Activated CD4-positive, alpha-beta memory T cell treated with anti-CD3 and anti-CD28 coated beads for 36 hours (primary cell): ENCODE measurements at regions not wholly inside any gene's neighbourhood (a gene's known extent, or its start where the extent isn't known, plus 50 kb on each side); places are given as distances from the start of the nearest gene placed in this dataset.

Experiments used
- CTCF ChIA-PET: fragments of 350-600 bp; sonication (Branson Sonifier 250); formaldehyde crosslinking; loops from one replicate; lab custom pipeline; 2021; ENCODE audit warnings: antibody characterized with exemption, inconsistent platforms; lab: Charles Lee
- POLR2A ChIA-PET: fragments of 350-600 bp; sonication (Branson Sonifier 250); formaldehyde crosslinking; loops from one replicate; lab custom pipeline; 2021; ENCODE audit warnings: antibody characterized with exemption; lab: Charles Lee
- DNase-seq: peaks from one replicate; pipeline ENCODE4 v3.0.0-alpha.2; 2020
- H3K27ac Mint-ChIP-seq: one replicate; pipeline ENCODE4 v1.8.0; 2021; ENCODE audit warnings: mixed read lengths
- H3K27me3 Mint-ChIP-seq: one replicate; pipeline ENCODE4 v1.8.0; 2021; ENCODE audit warnings: mixed read lengths
- H3K36me3 Mint-ChIP-seq: one replicate; pipeline ENCODE4 v1.8.0; 2021; ENCODE audit warnings: mixed read lengths
- H3K4me1 Mint-ChIP-seq: one replicate; pipeline ENCODE4 v1.8.0; 2021; ENCODE audit warnings: low read depth, mixed read lengths
- H3K4me3 Mint-ChIP-seq: one replicate; pipeline ENCODE4 v1.8.0; 2021; ENCODE audit warnings: mild to moderate bottlenecking, mixed read lengths
- H3K9me3 Mint-ChIP-seq: one replicate; pipeline ENCODE4 v1.8.0; 2021; ENCODE audit warnings: mixed read lengths
- intact Hi-C: fragments of 100-400 bp; cut with micrococcal nuclease; formaldehyde crosslinking; loops from one replicate; pipeline ENCODE4 v1.15.1; 2023

GRCh38 chr5:103456476-103456875, 106.1 kb downstream of the NUDT12 start:
- H3K4me1 Mint-ChIP-seq, result no peaks in the 10 kb centered on the region
- DNase-seq, result no peak
- no peak overlapping the region for H3K27ac Mint-ChIP-seq
- H3K27me3 Mint-ChIP-seq, result peaks cover 2% of the 10 kb centered on the region
- CTCF ChIA-PET, result no interaction called here
- H3K4me3 Mint-ChIP-seq, result no peak overlapping the region
- no peaks in the 10 kb centered on the region for H3K36me3 Mint-ChIP-seq
- H3K9me3 Mint-ChIP-seq, result no peaks in the 10 kb centered on the region
- POLR2A ChIA-PET, result no interaction called here
- intact Hi-C loops, result no loop called here

GRCh38 chr5:103455796-103456195, 106.8 kb downstream of the NUDT12 start:
- intact Hi-C loops, result no loop called here
- H3K9me3 Mint-ChIP-seq, result no peaks in the 10 kb centered on the region
- no peak for DNase-seq
- POLR2A ChIA-PET, result no interaction called here
- no peak overlapping the region for H3K27ac Mint-ChIP-seq
- H3K27me3 Mint-ChIP-seq, result peaks cover 2% of the 10 kb centered on the region
- no peaks in the 10 kb centered on the region for H3K36me3 Mint-ChIP-seq
- CTCF ChIA-PET, result no interaction called here
- no peaks in the 10 kb centered on the region for H3K4me1 Mint-ChIP-seq
- H3K4me3 Mint-ChIP-seq, result no peak overlapping the region

GRCh38 chr5:103454770-103455169, 107.8 kb downstream of the NUDT12 start:
- CTCF ChIA-PET, result no interaction called here

GRCh38 chr5:103452666-103453065, 109.9 kb downstream of the NUDT12 start:
- H3K4me1 Mint-ChIP-seq, result no peaks in the 10 kb centered on the region
- H3K36me3 Mint-ChIP-seq, result no peaks in the 10 kb centered on the region
- no peak for DNase-seq
- intact Hi-C loops, result no loop called here
- H3K4me3 Mint-ChIP-seq, result no peak overlapping the region
- H3K27ac Mint-ChIP-seq, result no peak overlapping the region
- H3K9me3 Mint-ChIP-seq, result no peaks in the 10 kb centered on the region
- POLR2A ChIA-PET, result no interaction called here
- H3K27me3 Mint-ChIP-seq, result peaks cover 2% of the 10 kb centered on the region
- CTCF ChIA-PET, result interaction anchor here (1.1 kb wide), 1 partner anchor 11 kb away, joined by 3 read pairs; no protein-coding TSS in a partner anchor

More at GRCh38 chr5:103454770-103455169, 107.8 kb downstream of the NUDT12 start:
- intact Hi-C loops, result no loop called here
- Mint-ChIP-seq H3K4me1 (no peaks in the 10 kb centered on the region), H3K4me3 (no peak overlapping the region), H3K36me3 (no peaks in the 10 kb centered on the region), H3K27ac (no peak overlapping the region), H3K27me3 (peaks cover 2% of the 10 kb centered on the region), H3K9me3 (no peaks in the 10 kb centered on the region)
- DNase-seq, result no peak
- POLR2A ChIA-PET, result no interaction called here

GRCh38 chr5:103452089-103452488, 110.5 kb downstream of the NUDT12 start:
- Mint-ChIP-seq H3K36me3 (no peaks in the 10 kb centered on the region), H3K27ac (no peak overlapping the region), H3K4me1 (no peaks in the 10 kb centered on the region), H3K9me3 (no peaks in the 10 kb centered on the region), H3K4me3 (no peak overlapping the region), H3K27me3 (peaks cover 2% of the 10 kb centered on the region)
- CTCF ChIA-PET, result interaction anchor here (1.1 kb wide), 1 partner anchor 10 kb away, joined by 3 read pairs; no protein-coding TSS in a partner anchor
- intact Hi-C loops, result no loop called here
- no peak for DNase-seq
- POLR2A ChIA-PET, result no interaction called here

GRCh38 chr5:103451261-103451660, 111.3 kb downstream of the NUDT12 start:
- Mint-ChIP-seq H3K4me3 (no peak overlapping the region), H3K27me3 (no peaks in the 10 kb centered on the region), H3K36me3 (no peaks in the 10 kb centered on the region), H3K9me3 (no peaks in the 10 kb centered on the region), H3K27ac (no peak overlapping the region), H3K4me1 (no peaks in the 10 kb centered on the region)
- no peak for DNase-seq
- ChIA-PET CTCF (no interaction called here), POLR2A (no interaction called here)
- intact Hi-C loops, result no loop called here

GRCh38 chr5:103450333-103451061, 112.1 kb downstream of the NUDT12 start:
- ChIA-PET POLR2A (no interaction called here), CTCF (no interaction called here)
- no peak overlapping the region for H3K27ac Mint-ChIP-seq
- H3K4me1 Mint-ChIP-seq, result no peaks in the 10 kb centered on the region
- H3K4me3 Mint-ChIP-seq, result no peak overlapping the region
- DNase-seq, result no peak
- H3K9me3 Mint-ChIP-seq, result no peaks in the 10 kb centered on the region
- intact Hi-C loops, result no loop called here
- no peaks in the 10 kb centered on the region for H3K36me3 Mint-ChIP-seq
- no peaks in the 10 kb centered on the region for H3K27me3 Mint-ChIP-seq

GRCh38 chr5:103446813-103447212, 115.8 kb downstream of the NUDT12 start:
- intact Hi-C loops, result no loop called here
- Mint-ChIP-seq H3K36me3 (no peaks in the 10 kb centered on the region), H3K27me3 (no peaks in the 10 kb centered on the region), H3K9me3 (no peaks in the 10 kb centered on the region), H3K4me3 (no peak overlapping the region), H3K4me1 (no peaks in the 10 kb centered on the region), H3K27ac (no peak overlapping the region)
- no peak for DNase-seq
- ChIA-PET CTCF (no interaction called here), POLR2A (no interaction called here)

GRCh38 chr5:103445426-103446035, 117.1 kb downstream of the NUDT12 start:
- H3K4me3 Mint-ChIP-seq, result no peak overlapping the region
- POLR2A ChIA-PET, result no interaction called here
- intact Hi-C loops, result no loop called here
- DNase-seq, result no peak
- no peaks in the 10 kb centered on the region for H3K27me3 Mint-ChIP-seq
- no peaks in the 10 kb centered on the region for H3K4me1 Mint-ChIP-seq
- H3K9me3 Mint-ChIP-seq, result peaks cover 4% of the 10 kb centered on the region
- CTCF ChIA-PET, result no interaction called here
- no peaks in the 10 kb centered on the region for H3K36me3 Mint-ChIP-seq
- H3K27ac Mint-ChIP-seq, result no peak overlapping the region

- no peaks in the 10 kb centered on the region for H3K27me3 Mint-ChIP-seq
- ChIA-PET CTCF (no interaction called here), POLR2A (no interaction called here)
- intact Hi-C loops, result no loop called here
- H3K36me3 Mint-ChIP-seq, result no peaks in the 10 kb centered on the region
- H3K4me3 Mint-ChIP-seq, result no peak overlapping the region
- DNase-seq, result no peak
- peaks cover 14% of the 10 kb centered on the region for H3K9me3 Mint-ChIP-seq
- H3K4me1 Mint-ChIP-seq, result no peaks in the 10 kb centered on the region
- no peak overlapping the region for H3K27ac Mint-ChIP-seq
Observed at GRCh38 chr5:103444333-103445038, 118.1 kb downstream of the NUDT12 start.

- no peak overlapping the region for H3K27ac Mint-ChIP-seq
- ChIA-PET POLR2A (no interaction called here), CTCF (no interaction called here)
- no peak for DNase-seq
- peaks cover 20% of the 10 kb centered on the region for H3K9me3 Mint-ChIP-seq
- no peaks in the 10 kb centered on the region for H3K4me1 Mint-ChIP-seq
- intact Hi-C loops, result no loop called here
- H3K36me3 Mint-ChIP-seq, result no peaks in the 10 kb centered on the region
- H3K27me3 Mint-ChIP-seq, result no peaks in the 10 kb centered on the region
- no peak overlapping the region for H3K4me3 Mint-ChIP-seq
Observed at GRCh38 chr5:103442750-103443149, 119.8 kb downstream of the NUDT12 start.

- no peak overlapping the region for H3K27ac Mint-ChIP-seq
- peaks cover 20% of the 10 kb centered on the region for H3K9me3 Mint-ChIP-seq
- no peaks in the 10 kb centered on the region for H3K4me1 Mint-ChIP-seq
- POLR2A ChIA-PET, result no interaction called here
- intact Hi-C loops, result no loop called here
- CTCF ChIA-PET, result interaction anchor here (0.7 kb wide), 2 partner anchors 11 to 33 kb away, joined by 3 read pairs; no protein-coding TSS in a partner anchor
- H3K4me3 Mint-ChIP-seq, result no peak overlapping the region
- H3K27me3 Mint-ChIP-seq, result no peaks in the 10 kb centered on the region
- no peak for DNase-seq
- no peaks in the 10 kb centered on the region for H3K36me3 Mint-ChIP-seq
Observed at GRCh38 chr5:103441523-103441922, 121.1 kb downstream of the NUDT12 start.
